PFSK-1 (cell line): ENCODE measurements at regions not wholly inside any gene's neighbourhood (a gene's known extent, or its start where the extent isn't known, plus 50 kb on each side); places are given as distances from the start of the nearest gene placed in this dataset.

ENCODE experiments used
- POLR2AphosphoS5 ChIP-seq: IDR thresholded peaks from 2 replicates; pipeline ENCODE4 v1.6.1; 2012; ENCODE audit warnings: low read depth, mild to moderate bottlenecking, control low read depth, low read length, moderate library complexity
- REST ChIP-seq, 2 experiments: IDR thresholded peaks; 2 replicates each; pipeline versions ENCODE4 v1.6.1 to v1.8.0; 2011 to 2012; ENCODE audit warnings: low read depth in 2 of 2, low read length in 2 of 2, control low read depth in 1 of 2, inconsistent platforms in 1 of 2, mild to moderate bottlenecking in 1 of 2, moderate library complexity in 1 of 2; ENCODE audit not compliant: insufficient read depth in 1 of 2
- SIN3A ChIP-seq: IDR thresholded peaks from 2 replicates; pipeline ENCODE4 v1.6.1; 2012; ENCODE audit warnings: mild to moderate bottlenecking, low read length, moderate library complexity, borderline replicate concordance; ENCODE audit not compliant: insufficient read depth
- TAF1 ChIP-seq: IDR thresholded peaks from 2 replicates; pipeline ENCODE4 v1.6.1; 2012; ENCODE audit warnings: low read length, control low read depth, borderline replicate concordance; ENCODE audit not compliant: insufficient read depth

DNA sequence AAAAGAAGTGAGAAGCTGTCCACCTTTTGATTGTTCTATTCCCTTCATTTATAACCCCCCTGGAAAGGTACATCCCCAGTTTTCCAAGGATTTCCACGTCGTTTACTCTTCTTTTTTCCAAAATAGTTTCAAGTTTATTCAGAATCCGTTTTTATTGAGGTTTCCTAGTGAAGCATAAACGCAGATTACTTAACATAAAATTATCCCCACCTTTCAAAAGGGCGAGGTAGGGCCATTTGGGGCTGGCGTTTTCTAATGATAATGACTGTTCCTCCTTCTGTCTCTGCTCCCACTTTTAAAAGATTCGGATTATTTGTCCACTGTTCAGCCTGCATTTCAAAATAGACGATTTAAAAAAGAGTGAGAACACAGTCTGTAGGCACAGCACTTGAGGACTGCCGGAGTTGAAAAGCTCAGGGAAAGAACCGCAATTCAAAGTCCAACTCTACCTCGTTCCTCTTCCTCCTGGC lies 165.2 kb upstream of the PPP1R3A start:
- TF ChIP-seq TAF1 (no peak), REST (IDR thresholded peaks at IDR 0.05; ENCODE audit: insufficient read depth in 1 of 2, low read depth in 2 of 2, low read length in 2 of 2) (no peak), POLR2AphosphoS5 (no peak), SIN3A (no peak)
